ENCODE measurements at regions not wholly inside any gene's neighbourhood (a gene's known extent, or its start where the extent isn't known, plus 50 kb on each side); places are given as distances from the start of the nearest gene placed in this dataset.

DNA sequence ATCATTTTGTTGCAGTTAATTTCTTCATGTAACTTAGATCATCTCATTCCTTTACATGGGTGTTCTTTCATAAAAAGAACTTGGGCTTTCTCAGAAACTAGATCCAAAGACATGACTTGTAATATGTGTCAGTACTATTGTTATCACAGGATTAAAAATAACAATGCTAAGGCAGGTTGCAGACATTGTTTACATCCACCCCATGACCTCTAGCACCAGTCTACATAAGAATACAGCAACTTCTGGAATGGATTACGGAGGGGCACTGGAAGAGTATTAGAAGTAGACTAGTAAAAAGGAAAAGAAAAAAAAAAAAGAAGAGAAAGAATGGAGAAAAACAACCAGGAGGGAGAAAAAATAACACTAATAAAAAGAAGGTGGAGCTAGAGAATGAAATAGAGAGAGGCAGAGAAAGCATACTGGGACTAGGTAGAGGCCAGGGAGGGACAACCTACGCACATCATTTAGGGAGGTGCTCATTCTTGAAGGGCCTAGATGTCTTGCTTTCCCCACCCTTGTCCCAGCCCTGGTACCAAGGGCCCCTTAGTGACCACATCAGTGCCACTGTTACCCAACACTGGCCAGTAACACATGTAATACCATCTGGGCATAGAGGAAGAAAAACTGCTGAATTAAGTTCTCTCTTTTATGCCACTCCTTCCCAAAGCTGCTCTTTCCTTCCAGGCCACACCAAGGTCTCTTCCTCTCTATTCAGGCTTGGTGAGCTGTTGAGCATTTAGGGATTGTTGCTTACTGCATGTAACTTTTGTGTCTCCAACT is 70.6 kb upstream of the KLF7 start:
- DNase-seq, result peak in 1 of 2 donors; percentile 32

DNA sequence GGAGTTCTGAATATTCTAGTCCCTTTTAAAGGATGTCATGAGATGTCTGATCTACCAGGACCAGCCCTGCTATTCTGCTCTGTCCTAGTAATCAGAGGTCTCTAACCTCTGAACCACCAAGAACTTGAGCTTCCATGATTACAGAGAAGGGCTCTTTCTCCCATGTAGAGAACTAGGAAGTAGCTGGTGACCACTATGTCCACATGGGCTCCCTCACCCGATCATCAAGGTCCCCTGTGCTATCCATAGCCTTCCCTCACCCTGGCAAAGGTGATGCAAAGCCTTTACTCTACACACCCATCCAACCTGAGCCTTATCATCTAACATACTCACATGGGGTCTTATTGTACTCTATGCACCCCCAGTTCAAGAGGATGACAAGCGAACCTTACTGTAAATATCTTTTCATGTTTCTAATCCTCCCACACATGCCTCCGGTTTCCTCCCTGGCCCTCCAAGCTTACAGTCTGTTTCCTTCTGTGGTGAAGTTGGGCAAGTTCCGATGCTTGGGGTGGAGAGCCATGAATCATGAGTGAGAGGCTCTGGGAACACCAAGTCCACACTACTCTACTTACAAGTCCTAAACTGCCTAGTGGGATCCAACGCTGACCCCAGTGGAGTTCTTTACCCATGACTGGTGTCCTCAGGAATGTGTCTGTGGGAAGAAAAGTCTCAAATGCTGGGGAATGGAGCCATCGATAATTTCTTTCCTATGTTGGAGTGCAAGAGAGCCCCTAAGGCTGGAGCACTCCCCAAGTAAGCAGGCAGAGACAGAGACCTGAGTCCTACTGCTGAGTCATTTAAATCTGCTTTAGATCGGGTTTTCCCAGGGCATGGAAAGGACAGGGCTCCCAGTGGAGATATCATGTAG is 73.3 kb upstream of the KLF7 start:
- peak in 1 of 2 donors; percentile 29 for DNase-seq

DNA sequence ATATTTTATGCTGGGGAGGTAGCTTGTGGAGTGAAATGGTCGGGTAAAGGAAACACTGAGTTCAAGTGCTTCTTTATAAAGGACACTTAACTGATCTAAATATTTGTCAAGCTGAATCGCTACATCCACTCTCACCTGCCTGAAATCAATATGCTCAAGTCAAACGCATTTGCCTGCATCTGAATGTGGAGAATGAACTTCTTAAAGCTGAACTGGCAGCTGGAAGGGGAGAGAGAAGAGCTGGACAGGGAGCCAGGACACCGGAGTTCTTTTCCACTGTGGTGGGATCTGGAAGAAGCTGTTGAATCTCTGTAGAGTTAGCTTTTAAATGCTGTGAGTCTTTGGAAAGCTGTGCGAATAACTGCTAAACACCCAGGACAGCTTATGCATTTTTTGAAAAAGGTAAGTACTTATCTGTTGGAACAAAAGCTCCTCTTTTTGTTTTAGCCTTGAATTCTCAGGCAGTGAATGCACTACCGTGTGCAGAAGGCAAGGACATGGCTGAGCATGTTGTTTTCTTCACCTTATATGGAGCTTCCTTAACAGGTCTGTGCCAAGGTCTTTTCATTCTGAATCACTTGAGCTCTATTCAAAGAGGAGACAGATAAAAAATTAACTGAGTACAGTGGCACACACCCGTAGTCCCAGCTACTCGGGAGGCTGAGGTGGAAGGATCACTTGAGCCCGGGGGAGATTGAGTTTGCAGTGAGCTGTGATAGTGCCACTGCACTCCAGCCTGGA is 74.2 kb upstream of the KLF7 start:
- DNase-seq, result no peak

DNA sequence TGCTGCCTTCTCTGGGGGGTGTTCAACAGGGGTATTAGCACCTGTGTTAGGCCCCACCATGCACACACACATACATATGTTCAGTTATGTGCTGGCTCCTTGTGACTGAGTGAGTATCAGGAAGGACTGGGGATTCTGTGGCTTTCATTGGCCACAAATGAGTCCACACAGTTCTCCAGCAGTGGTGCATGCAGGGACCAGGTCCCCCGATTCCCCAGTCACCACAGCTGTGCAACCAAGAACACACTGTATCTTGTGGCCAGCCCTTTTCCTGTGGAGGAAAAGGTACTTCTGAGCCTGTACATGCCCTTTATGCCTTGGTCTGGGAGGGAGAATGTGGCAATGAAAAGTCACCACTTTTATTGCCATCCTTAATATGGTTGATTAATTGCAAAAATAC is 74.9 kb upstream of the KLF7 start:
- DNase-seq, result no peak

DNA sequence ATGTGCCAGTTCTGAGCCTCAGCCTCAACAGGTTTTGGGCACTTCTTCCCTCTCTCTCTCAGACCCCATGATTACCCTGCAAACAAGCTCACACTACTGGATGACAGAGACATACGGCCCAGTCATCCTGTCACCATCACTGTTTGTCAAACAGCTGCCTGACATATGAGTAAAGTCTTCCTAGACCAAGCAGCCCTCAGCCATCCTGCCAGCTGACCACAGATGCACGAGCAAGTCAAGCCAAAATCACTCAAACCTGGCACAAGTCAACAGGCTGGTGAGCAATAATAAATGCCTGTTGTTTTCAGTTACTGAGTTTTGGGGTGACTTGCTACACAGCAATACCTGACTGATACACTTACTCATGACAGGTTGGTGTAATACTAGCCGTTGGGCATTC is 75.5 kb upstream of the KLF7 start:
- no peak for DNase-seq

DNA sequence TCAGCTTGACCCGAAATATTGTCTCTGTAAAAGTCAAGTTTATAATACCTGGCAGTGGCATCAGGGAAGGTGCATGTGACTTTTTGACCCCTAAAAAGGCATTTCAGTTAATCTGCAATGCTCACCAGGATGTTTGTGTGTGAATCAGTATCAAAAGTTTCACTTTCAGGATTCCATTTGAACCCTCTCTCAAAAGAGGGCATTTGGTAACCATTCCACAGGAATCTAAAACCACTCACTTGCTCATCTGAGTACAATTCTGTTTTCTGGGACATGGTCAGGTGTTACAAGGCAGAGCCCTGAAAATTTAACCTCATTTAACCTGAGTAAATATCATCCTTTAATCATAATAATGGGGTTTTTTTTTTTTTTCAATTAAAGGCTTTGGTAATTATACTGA is 77.9 kb upstream of the KLF7 start:
- no peak for DNase-seq

DNA sequence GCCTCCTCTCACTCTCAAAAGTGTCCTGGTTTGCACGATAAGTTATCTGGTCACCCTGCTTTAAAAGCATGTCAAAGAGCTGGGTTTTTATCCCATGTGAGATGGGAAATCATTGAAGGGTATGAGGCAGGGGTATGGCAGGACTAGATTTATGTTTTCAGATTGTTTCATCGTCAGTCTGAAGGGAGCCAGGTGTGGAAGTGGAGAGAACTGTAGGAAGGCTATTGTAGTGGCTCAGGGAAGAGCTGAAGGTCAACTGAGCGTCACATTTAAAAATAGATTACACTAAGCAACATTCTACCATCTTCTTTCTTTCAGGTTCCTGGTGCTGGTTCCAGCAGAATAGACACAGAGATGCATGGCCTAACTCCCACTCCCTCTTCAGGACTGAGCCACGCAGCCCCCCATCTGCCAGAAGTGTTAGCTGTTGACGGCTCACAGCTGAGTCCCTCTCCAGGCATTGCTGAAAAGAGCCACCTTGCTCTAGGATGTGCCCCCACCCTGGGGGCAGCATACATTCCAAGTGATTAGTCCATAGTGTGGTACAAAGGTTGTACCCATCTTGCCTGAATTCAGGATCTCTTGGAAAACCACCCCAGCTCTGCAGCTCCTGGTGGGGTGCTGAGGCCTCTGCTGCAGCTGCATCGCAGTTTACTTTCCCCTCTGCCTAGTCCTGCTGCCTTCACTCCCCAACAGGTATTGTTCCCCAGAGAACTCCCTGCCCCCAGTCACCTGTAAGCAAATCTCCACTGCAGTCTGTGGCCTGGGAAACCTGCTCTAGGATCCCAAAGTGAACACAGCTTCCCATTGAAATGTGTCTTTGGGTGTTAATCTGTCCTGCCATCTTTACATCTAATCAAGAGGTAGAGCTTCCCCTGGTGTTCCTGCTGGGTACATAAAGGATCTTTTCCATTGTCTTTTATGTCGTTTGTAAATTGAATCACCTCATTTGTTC is 79.5 kb upstream of the KLF7 start:
- DNase-seq, result no peak

DNA sequence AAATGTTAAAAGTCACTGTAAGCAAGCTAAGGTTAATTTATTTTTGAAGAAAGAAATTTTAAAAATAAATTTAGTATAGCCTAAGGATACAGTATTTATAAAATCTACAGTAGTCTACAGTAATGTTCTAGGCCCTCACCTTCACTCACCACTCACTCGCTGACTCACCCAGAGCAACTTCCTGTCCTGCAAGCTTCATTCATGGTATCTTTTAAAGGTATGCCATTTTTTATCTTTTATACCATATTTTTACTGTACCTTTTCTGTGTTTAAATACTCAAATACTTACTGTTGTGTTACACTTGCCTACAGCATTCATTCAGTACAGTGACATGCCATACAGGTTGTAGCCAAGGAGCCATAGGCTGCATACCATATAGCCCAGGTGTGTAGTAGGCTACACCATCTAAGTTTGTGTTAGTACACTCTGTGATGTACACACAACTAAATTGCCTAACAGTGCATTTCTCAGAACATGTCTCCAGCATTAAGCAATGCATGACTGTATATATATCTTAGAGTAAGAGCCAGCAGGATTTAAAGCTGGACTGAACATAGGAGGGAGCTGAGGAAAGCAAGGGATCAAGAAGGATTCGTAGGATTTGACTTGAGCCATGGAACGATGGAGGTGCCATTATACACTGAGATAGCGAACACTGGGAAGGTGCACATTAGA is 83.1 kb upstream of the KLF7 start:
- DNase-seq, result no peak

DNA sequence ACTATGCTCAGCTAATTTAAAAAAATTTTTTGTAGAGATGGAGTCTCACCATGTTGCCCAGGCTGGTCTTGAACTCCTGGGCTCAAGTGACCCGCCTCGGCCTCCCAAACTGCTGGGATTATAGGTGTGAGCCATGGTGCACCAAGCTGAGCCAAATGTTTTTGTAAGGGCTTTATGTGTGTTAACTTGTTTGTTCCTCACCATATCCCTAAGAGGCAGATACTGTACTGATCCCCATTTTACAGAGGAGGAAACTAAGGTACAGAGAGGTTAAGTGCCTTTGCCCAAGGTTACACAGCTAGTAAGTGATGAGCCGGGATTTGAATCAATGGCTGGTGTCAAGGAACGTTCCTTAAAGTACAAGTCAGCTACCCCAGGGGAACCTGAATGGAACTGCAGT is 85.3 kb upstream of the KLF7 start:
- no peak for DNase-seq

DNA sequence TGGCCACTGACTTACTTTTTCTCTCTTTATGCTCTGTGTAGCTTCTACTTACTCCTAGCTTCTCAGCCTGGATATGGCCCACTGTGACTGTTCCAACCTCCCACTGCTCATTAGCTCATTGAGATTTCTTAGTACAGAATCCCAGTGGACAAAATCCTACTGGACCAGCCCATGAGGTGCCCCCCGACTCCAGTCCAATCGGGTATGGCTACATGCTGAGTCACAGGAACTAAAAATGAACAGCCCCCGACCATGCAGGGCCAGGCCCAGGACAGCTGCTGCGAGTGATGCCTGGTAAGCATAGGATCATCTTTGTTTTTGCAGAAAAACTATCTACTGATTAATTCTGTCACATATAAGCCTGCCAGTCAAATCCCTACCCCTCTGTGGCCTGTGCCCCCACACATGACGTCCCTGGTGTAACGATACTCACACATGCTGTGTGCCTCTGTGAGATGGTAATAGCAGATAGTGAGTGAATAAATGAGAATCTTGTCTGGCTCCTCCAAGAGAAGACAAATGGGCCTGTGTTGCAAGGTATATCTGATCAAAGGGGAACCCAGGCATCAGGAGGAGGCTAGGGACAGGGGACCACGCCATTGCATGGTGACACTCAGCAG is 85.9 kb upstream of the KLF7 start:
- no peak for DNase-seq

DNA sequence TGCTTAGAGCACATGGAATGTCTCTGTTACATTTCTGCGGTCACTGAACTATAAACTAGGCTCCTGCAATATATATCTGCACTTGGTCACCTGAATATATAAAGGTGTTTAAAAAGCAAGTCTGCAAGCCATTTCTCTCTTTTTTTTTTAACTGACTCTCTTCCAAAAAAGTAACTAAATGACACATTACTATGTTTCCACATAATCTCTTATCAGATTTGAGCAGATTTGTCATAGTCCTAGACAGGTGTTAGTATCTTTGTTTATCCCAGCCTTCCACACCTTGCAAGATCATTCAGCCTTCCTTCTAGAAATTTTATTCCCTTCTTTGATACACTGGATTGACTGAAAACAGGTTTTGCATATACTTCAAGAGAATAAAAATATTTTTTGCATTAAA is 86.7 kb upstream of the KLF7 start:
- DNase-seq, result no peak

DNA sequence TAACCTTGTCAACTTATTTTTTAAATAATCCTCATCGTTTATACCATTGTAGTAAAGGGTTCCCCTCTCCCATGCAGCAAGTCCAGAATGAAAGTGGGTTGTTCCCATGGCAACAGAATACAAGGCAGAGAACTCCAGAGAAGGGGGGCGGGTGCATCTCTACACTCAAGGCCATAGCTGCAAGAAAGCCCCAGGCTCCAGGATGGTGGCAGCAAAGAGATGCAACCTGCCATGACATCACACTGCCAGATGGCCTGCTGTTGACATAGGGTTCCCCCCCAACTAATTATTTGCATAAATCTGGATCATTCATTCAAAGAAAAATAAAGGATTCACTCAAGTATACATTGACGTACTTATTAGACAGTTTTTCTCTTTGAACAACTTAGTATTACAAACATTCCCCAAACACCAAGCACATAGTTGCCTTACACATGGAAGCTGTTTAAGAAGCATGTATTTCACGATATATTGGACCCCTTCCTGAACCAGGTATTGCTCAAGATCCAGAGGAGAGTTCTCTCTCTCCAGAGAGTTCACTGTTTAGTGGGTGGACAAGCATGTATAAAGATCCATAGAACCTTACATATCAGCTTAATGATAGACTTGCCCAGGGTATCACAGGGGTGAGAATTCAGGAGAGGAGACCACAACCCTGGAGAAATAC is 87.4 kb upstream of the KLF7 start:
- DNase-seq, result no peak

DNA sequence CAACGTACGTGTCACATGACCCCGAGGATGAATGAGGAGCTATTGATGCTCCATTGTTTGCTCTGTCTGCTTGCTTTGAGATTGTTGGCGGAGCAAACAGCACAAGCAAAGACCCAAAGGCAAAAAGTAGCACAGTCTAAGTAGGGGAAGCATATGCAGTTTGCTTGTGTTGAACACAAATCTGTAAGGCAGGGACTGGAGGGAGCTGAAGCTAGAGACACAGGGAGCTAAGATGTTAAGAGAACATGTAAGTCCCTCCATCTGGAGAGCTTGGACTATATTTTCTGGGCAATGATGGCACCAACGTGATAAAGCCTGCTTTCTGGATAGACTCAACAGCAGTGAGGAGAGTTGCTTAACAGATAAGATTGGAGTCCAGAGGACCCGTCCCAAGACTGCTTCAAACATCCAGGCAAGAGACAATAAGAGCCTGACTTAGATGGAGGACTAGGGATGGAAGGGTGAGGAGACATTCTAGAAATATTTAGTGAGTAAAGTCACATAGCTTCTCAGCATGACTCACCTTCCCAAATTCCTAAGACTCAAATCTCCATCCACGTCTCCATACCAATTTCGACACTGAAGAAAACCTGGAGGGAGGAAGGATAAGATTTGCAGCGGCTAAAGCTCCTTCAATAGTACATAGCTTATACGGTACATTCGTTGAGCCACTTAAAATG is 88.1 kb upstream of the KLF7 start:
- no peak for DNase-seq

DNA sequence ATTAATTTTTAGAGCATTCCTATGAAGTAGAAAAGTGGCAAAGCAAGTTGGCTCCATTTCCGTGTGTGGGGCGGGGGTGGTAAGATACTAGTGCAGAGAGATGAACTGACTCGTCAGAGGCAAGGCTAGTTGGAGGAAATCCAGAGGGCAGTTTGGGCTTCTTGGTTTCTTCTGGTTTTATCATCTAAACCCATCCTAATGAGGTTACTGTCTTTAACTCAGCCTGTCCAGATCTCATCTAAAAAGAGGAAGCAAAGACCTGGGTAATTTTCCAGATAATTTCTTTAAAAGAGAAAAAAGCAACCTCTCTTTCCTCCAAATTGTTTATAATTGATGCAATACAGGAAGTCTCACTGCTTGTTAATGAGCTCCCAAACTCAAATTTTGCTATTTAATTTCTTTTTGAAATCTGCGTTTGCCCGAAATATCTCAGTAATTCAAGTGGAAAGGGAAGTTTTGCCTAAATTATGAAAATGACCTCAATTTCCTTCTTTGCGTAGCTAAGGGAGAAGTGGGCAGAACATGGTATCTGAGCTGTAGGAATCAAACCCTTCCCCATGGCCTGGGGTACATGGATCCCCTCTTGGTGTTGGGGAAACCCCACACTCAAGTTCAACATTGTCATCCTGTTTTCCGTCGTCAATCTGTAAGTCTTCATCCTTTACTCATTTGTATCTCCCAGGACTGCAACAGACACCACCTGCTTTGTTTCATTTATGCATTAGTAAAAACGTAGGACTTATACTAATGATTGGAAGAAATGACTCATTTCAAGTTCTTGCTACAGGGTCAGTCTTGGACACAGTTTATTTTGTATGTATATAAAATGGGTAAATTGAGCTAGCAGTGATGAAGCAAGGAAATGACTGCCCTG is 89.1 kb upstream of the KLF7 start:
- DNase-seq, result no peak

DNA sequence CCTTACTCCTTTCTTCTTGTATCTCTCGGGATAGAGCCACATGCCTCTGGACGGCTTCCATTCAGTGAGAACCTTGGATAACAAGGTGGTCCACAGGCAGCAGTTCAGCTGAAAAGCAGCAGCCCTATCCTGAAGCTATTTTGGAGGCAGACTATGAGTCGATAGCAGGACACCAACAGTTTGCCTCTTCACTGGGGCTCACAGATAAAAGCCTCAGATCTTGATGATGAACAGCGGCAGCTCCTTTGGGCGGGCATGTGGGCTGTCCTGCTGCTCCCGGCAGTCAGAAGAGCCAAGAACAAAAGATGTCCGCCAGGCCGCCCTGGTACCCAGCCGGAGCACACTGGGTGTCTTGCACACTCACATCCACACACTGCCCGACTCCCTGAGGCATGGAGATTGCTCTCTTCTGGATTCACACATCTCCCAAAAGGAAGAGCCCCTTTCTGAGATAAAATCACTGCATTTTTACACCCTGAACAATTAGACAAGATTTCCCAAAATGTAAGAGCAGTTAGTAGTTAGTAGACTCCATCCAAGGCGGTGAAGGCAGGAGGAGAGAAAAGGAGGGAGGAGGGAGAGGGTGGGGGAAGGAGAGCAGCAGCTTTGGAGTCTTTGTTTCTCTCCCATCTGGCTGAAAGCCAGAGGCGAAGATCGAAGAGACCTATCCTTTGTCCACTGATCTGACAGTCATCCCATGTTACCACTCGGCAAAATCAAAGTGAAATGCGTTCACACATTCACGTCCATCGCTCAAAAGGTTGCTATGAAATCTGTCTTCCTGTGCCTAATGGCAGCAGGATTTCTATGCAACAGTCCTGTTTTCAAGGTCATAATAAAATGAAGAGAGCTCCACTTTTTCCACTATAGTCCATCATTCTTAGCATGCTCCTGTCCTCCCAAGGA is 90.1 kb upstream of the KLF7 start:
- no peak for DNase-seq

DNA sequence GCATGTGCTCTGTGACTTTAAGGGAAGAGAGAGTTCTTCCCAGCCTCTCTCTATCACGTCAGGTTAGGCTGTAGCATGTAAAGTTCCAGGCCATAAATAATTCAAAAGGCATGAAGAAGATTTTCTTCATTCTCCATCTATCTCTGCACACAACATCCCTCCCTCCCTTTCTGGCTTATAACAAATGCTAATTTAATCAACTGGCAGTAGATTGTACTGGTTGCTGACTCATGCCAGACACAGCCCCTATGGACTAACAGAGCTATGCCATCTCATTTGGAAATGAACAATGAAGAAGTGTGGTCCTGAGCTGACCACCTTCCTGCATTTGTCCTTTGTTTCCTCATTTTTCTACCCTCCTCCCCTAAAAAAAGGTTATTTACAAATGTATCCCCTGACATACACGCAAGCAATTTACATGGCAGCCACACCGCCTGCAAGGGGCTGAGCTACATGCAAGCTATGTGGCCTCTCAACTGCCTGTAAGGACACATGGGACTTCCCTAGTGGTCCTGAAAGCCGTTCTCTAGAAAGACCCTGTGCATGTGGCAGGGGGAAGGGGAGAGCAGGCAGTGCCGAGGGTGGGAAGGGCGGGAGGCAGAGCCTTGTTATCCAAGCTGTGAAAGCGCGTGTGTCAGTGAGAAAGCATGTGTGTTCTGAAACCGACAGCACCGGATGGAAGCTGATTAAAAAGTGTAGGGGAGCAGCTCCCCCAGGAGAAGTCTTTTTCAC is 90.9 kb upstream of the KLF7 start:
- DNase-seq, result no peak

Measured in CD4-positive, alpha-beta T cell treated with Interferon alpha-2 for 1 hour (primary cell).